GM13977 (cell line): ENCODE measurements at regions not wholly inside any gene's neighbourhood (a gene's known extent, or its start where the extent isn't known, plus 50 kb on each side); places are given as distances from the start of the nearest gene placed in this dataset.

Experiments used
- DNase-seq: peaks from one replicate; pipeline ENCODE4 v3.0.0; 2012; ENCODE audit warnings: low spot score
- CTCF ChIP-seq: IDR thresholded peaks from 2 replicates; pipeline ENCODE4 v1.5.1; 2012; ENCODE audit warnings: mild to moderate bottlenecking, control low read depth; ENCODE audit not compliant: insufficient read depth; ENCODE audit errors: extremely low read depth, missing control alignments
- in situ Hi-C: fragments of 300-500 bp; cut with MboI; formaldehyde crosslinking; loops from one replicate; pipeline ENCODE4 v1.12.0; 2022; ENCODE audit warnings: low sequenced_read_pairs, low pct_unique_long_range_greater_than_20kb, mixed read lengths, inconsistent platforms; ENCODE audit not compliant: unreplicated experiment

DNA sequence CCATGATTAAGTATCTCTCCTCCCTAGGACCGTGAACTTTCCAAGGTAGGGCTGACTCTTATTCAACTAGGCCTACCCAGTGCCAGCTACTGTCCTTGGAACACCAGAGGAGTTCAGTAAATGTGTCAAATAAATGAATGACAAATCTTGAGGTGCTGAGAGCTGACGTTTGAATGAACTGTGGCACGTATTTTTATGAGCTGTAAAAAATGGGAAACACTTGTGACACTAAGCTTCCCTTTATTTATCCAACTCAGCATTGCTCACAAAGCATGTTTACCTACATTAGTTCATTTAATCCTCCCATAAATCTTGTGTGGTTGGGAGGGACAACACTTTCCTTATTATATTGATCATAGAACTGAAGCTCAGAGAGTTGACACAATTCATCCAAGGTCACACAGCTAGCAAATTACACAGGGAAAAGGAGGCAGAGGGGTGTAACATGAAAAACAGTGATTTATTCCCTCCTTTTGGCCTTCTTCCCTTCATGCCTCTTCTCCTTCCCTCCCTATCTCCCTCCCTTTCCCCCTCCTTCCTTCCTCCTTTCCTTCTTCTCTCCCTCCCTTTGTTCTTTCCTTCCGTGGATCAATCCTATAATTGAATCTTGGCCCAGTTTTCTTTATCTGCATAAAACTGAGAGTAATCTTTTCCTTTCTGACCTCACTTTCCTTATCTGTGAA lies 412.6 kb downstream of the DMRT2 start:
- DNase-seq = no peak
- in situ Hi-C loops = no loop called here
- TF ChIP-seq CTCF = no peak

DNA sequence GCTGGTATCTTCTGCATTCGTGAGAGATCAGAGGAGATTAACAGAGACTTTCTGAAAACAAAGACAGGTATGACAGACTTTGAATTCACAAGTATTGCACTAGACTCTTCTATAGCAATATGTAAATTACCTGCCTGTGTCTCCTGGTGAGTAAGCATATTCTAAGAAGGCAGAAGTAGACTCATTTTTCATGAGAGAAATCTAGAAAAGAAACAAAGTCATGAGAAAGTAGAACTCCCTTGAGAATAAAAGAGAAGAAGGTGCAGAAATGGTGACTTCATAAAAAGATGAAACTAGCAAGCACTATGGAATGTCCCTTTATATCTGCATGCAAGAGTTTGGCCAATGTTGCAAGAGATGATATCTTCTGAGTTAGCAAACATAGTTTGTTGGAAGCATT lies 419.8 kb downstream of the DMRT2 start:
- peak; percentile 47 for DNase-seq
- TF ChIP-seq CTCF = no peak
- in situ Hi-C loops = no loop called here

- DNase-seq = no peak
- no peak for TF ChIP-seq CTCF
- in situ Hi-C loops = no loop called here
These were observed 423.9 kb downstream of the DMRT2 start for GRCh38 chr9:1473956-1474634.

- no peak for TF ChIP-seq CTCF
- in situ Hi-C loops = no loop called here
- no peak for DNase-seq
These were observed 424.5 kb downstream of the DMRT2 start for GRCh38 chr9:1474671-1475070.

- DNase-seq = peak; percentile 24
- TF ChIP-seq CTCF = no peak
- in situ Hi-C loops = no loop called here
These were observed 440.4 kb downstream of the DMRT2 start for GRCh38 chr9:1490341-1491232.

DNA sequence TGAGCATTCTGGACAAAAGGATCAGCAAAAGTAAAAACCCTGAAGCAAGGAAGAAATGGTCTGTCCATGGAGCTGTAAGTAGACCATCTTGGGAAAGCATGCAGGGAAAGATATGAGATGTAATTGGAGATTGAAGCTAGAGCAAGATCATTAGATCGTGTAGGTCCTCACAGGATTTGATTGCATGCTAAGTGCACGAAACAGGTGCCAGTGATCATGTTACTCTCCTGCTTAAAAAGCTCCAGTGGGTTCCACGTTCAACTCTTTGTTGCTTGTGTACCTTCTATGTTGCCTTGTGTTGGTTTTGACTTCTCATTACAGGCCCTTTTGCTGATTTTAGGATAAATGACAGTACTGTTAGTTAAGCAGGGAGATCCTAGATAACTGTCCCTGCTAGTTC lies 442.0 kb downstream of the DMRT2 start:
- in situ Hi-C loops = no loop called here
- TF ChIP-seq CTCF = no peak
- DNase-seq = no peak
